ENCODE measurements at regions not wholly inside any gene's neighbourhood (a gene's known extent, or its start where the extent isn't known, plus 50 kb on each side); places are given as distances from the start of the nearest gene placed in this dataset.

GRCh38 chr17:77571155-77571981 lies 387.1 kb upstream of the TNRC6C start:
- Histone ChIP-seq H3K4me3 (ENCODE audit: insufficient read depth, low read depth, low read length, poor library complexity, severe bottlenecking) (no peak overlapping the region), H3K27ac (ENCODE audit: insufficient read depth, low read length, poor library complexity, severe bottlenecking) (no peak overlapping the region), H3K36me3 (ENCODE audit: control insufficient read depth, insufficient read depth, low read length) (no peaks in the 10 kb centered on the region), H3K27me3 (replicated peaks; ENCODE audit: control insufficient read depth, insufficient read depth, low read length, poor library complexity, severe bottlenecking) (peaks cover 4% of the 10 kb centered on the region), H3K9me3 (ENCODE audit: control insufficient read depth, low read length) (no peaks in the 10 kb centered on the region), H3K4me1 (ENCODE audit: control insufficient read depth, insufficient read depth, low read length, poor library complexity, severe bottlenecking) (peaks cover 7% of the 10 kb centered on the region)
- DNase-seq: no peak

GRCh38 chr17:77572065-77572601 lies 386.4 kb upstream of the TNRC6C start:
- Histone ChIP-seq H3K27ac (ENCODE audit: insufficient read depth, low read length, poor library complexity, severe bottlenecking) (no peak overlapping the region), H3K4me3 (ENCODE audit: insufficient read depth, low read depth, low read length, poor library complexity, severe bottlenecking) (no peak overlapping the region), H3K4me1 (ENCODE audit: control insufficient read depth, insufficient read depth, low read length, poor library complexity, severe bottlenecking) (peaks cover 7% of the 10 kb centered on the region), H3K9me3 (ENCODE audit: control insufficient read depth, low read length) (no peaks in the 10 kb centered on the region), H3K27me3 (replicated peaks; ENCODE audit: control insufficient read depth, insufficient read depth, low read length, poor library complexity, severe bottlenecking) (peaks cover 4% of the 10 kb centered on the region), H3K36me3 (ENCODE audit: control insufficient read depth, insufficient read depth, low read length) (no peaks in the 10 kb centered on the region)
- DNase-seq: no peak

GRCh38 chr17:77572851-77573250 lies 385.7 kb upstream of the TNRC6C start:
- Histone ChIP-seq H3K27ac (ENCODE audit: insufficient read depth, low read length, poor library complexity, severe bottlenecking) (no peak overlapping the region), H3K4me1 (ENCODE audit: control insufficient read depth, insufficient read depth, low read length, poor library complexity, severe bottlenecking) (peaks cover 7% of the 10 kb centered on the region), H3K36me3 (ENCODE audit: control insufficient read depth, insufficient read depth, low read length) (no peaks in the 10 kb centered on the region), H3K27me3 (replicated peaks; ENCODE audit: control insufficient read depth, insufficient read depth, low read length, poor library complexity, severe bottlenecking) (peaks cover 4% of the 10 kb centered on the region), H3K4me3 (ENCODE audit: insufficient read depth, low read depth, low read length, poor library complexity, severe bottlenecking) (no peak overlapping the region), H3K9me3 (ENCODE audit: control insufficient read depth, low read length) (no peaks in the 10 kb centered on the region)
- DNase-seq: no peak

- H3K4me1 ChIP-seq (ENCODE audit: control insufficient read depth, insufficient read depth, low read length, poor library complexity, severe bottlenecking): no peaks in the 10 kb centered on the region
- H3K4me3 ChIP-seq (ENCODE audit: insufficient read depth, low read depth, low read length, poor library complexity, severe bottlenecking): no peak overlapping the region
- H3K27ac ChIP-seq (ENCODE audit: insufficient read depth, low read length, poor library complexity, severe bottlenecking): no peak overlapping the region
- H3K36me3 ChIP-seq (ENCODE audit: control insufficient read depth, insufficient read depth, low read length): no peaks in the 10 kb centered on the region
- H3K9me3 ChIP-seq (ENCODE audit: control insufficient read depth, low read length): no peaks in the 10 kb centered on the region
- no peak for DNase-seq
- H3K27me3 ChIP-seq (replicated peaks; ENCODE audit: control insufficient read depth, insufficient read depth, low read length, poor library complexity, severe bottlenecking): no peaks in the 10 kb centered on the region
Observed at GRCh38 chr17:77577491-77577890, 381.0 kb upstream of the TNRC6C start.

- Histone ChIP-seq H3K9me3 (ENCODE audit: control insufficient read depth, low read length) (no peaks in the 10 kb centered on the region), H3K4me1 (ENCODE audit: control insufficient read depth, insufficient read depth, low read length, poor library complexity, severe bottlenecking) (no peaks in the 10 kb centered on the region), H3K4me3 (ENCODE audit: insufficient read depth, low read depth, low read length, poor library complexity, severe bottlenecking) (no peak overlapping the region), H3K36me3 (ENCODE audit: control insufficient read depth, insufficient read depth, low read length) (no peaks in the 10 kb centered on the region), H3K27me3 (replicated peaks; ENCODE audit: control insufficient read depth, insufficient read depth, low read length, poor library complexity, severe bottlenecking) (no peaks in the 10 kb centered on the region), H3K27ac (ENCODE audit: insufficient read depth, low read length, poor library complexity, severe bottlenecking) (no peak overlapping the region)
- no peak for DNase-seq
Observed at GRCh38 chr17:77579131-77579530, 379.4 kb upstream of the TNRC6C start.

GRCh38 chr17:77579682-77580081 lies 378.8 kb upstream of the TNRC6C start:
- no peaks in the 10 kb centered on the region for H3K27me3 ChIP-seq (replicated peaks; ENCODE audit: control insufficient read depth, insufficient read depth, low read length, poor library complexity, severe bottlenecking)
- no peak for DNase-seq
- H3K4me3 ChIP-seq (ENCODE audit: insufficient read depth, low read depth, low read length, poor library complexity, severe bottlenecking): no peak overlapping the region
- H3K36me3 ChIP-seq (ENCODE audit: control insufficient read depth, insufficient read depth, low read length): no peaks in the 10 kb centered on the region
- no peaks in the 10 kb centered on the region for H3K9me3 ChIP-seq (ENCODE audit: control insufficient read depth, low read length)
- H3K27ac ChIP-seq (ENCODE audit: insufficient read depth, low read length, poor library complexity, severe bottlenecking): no peak overlapping the region
- no peaks in the 10 kb centered on the region for H3K4me1 ChIP-seq (ENCODE audit: control insufficient read depth, insufficient read depth, low read length, poor library complexity, severe bottlenecking)

- H3K27ac ChIP-seq (ENCODE audit: insufficient read depth, low read length, poor library complexity, severe bottlenecking): no peak overlapping the region
- H3K36me3 ChIP-seq (ENCODE audit: control insufficient read depth, insufficient read depth, low read length): no peaks in the 10 kb centered on the region
- H3K4me3 ChIP-seq (ENCODE audit: insufficient read depth, low read depth, low read length, poor library complexity, severe bottlenecking): no peak overlapping the region
Observed at GRCh38 chr17:77580531-77581270, 377.8 kb upstream of the TNRC6C start.

GRCh38 chr17:77581480-77581879 lies 377.0 kb upstream of the TNRC6C start:
- no peaks in the 10 kb centered on the region for H3K27me3 ChIP-seq (replicated peaks; ENCODE audit: control insufficient read depth, insufficient read depth, low read length, poor library complexity, severe bottlenecking)
- H3K36me3 ChIP-seq (ENCODE audit: control insufficient read depth, insufficient read depth, low read length): no peaks in the 10 kb centered on the region
- DNase-seq: no peak
- no peak overlapping the region for H3K4me3 ChIP-seq (ENCODE audit: insufficient read depth, low read depth, low read length, poor library complexity, severe bottlenecking)
- no peak overlapping the region for H3K27ac ChIP-seq (ENCODE audit: insufficient read depth, low read length, poor library complexity, severe bottlenecking)
- no peaks in the 10 kb centered on the region for H3K9me3 ChIP-seq (ENCODE audit: control insufficient read depth, low read length)
- no peaks in the 10 kb centered on the region for H3K4me1 ChIP-seq (ENCODE audit: control insufficient read depth, insufficient read depth, low read length, poor library complexity, severe bottlenecking)

More at GRCh38 chr17:77580531-77581270, 377.8 kb upstream of the TNRC6C start:
- Histone ChIP-seq H3K27me3 (replicated peaks; ENCODE audit: control insufficient read depth, insufficient read depth, low read length, poor library complexity, severe bottlenecking) (no peaks in the 10 kb centered on the region), H3K9me3 (ENCODE audit: control insufficient read depth, low read length) (no peaks in the 10 kb centered on the region), H3K4me1 (ENCODE audit: control insufficient read depth, insufficient read depth, low read length, poor library complexity, severe bottlenecking) (no peaks in the 10 kb centered on the region)
- no peak for DNase-seq

- Histone ChIP-seq H3K4me1 (ENCODE audit: control insufficient read depth, insufficient read depth, low read length, poor library complexity, severe bottlenecking) (no peaks in the 10 kb centered on the region), H3K4me3 (ENCODE audit: insufficient read depth, low read depth, low read length, poor library complexity, severe bottlenecking) (no peak overlapping the region), H3K27ac (ENCODE audit: insufficient read depth, low read length, poor library complexity, severe bottlenecking) (no peak overlapping the region), H3K27me3 (replicated peaks; ENCODE audit: control insufficient read depth, insufficient read depth, low read length, poor library complexity, severe bottlenecking) (no peaks in the 10 kb centered on the region), H3K9me3 (ENCODE audit: control insufficient read depth, low read length) (peaks cover 3% of the 10 kb centered on the region), H3K36me3 (ENCODE audit: control insufficient read depth, insufficient read depth, low read length) (no peaks in the 10 kb centered on the region)
- no peak for DNase-seq
Observed at GRCh38 chr17:77585142-77585860, 373.2 kb upstream of the TNRC6C start.

All from effector memory CD4-positive, alpha-beta T cell (primary cell).